ENCODE measurements at regions not wholly inside any gene's neighbourhood (a gene's known extent, or its start where the extent isn't known, plus 50 kb on each side); places are given as distances from the start of the nearest gene placed in this dataset.

- Mint-ChIP-seq H3K4me1 (no peaks in the 10 kb centered on the region), H3K27me3 (no peaks in the 10 kb centered on the region), H3K9me3 (ENCODE audit: low read depth) (peaks cover 11% of the 10 kb centered on the region), H3K4me3 (no peak overlapping the region), H3K27ac (no peak overlapping the region), H3K36me3 (no peaks in the 10 kb centered on the region)
- CTCF ChIA-PET = no interaction called here
- DNase-seq (no peak), ATAC-seq (no peak)
Observed at GRCh38 chr21:21750124-21750825, 752.1 kb downstream of the NCAM2 start.

GRCh38 chr21:21751286-21751685 lies 753.1 kb downstream of the NCAM2 start:
- no peaks in the 10 kb centered on the region for H3K4me1 Mint-ChIP-seq
- CTCF ChIA-PET = no interaction called here
- H3K36me3 Mint-ChIP-seq = no peaks in the 10 kb centered on the region
- DNase-seq = no peak
- peaks cover 9% of the 10 kb centered on the region for H3K9me3 Mint-ChIP-seq (ENCODE audit: low read depth)
- no peak overlapping the region for H3K27ac Mint-ChIP-seq
- H3K27me3 Mint-ChIP-seq = no peaks in the 10 kb centered on the region
- no peak overlapping the region for H3K4me3 Mint-ChIP-seq
- ATAC-seq = no peak

DNA sequence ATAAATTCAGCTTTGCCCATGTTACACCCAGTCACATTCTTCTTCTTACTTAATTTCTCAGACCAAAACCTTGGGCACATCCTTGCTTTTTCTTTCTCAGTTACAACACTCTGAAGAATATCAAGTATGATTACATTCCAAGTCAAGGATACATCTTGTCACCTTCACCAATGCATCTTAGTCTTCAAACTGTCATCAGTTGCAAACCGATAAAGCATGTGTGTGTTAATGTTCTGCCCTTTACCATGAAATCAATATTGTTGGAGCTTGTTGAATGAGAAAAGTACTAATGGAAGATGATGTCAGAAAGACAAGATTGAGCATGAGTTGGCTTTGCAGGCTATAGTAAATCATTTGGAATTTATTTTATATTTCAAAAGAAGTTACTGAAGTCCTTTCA lies 764.6 kb downstream of the NCAM2 start:
- ATAC-seq (no peak), DNase-seq (no peak)
- H3K9me3 Mint-ChIP-seq (ENCODE audit: low read depth) = no peaks in the 10 kb centered on the region
- CTCF ChIA-PET = no interaction called here
- H3K4me1 Mint-ChIP-seq = no peaks in the 10 kb centered on the region
- no peaks in the 10 kb centered on the region for H3K27me3 Mint-ChIP-seq
- H3K27ac Mint-ChIP-seq = no peak overlapping the region
- H3K4me3 Mint-ChIP-seq = no peak overlapping the region
- H3K36me3 Mint-ChIP-seq = no peaks in the 10 kb centered on the region

DNA sequence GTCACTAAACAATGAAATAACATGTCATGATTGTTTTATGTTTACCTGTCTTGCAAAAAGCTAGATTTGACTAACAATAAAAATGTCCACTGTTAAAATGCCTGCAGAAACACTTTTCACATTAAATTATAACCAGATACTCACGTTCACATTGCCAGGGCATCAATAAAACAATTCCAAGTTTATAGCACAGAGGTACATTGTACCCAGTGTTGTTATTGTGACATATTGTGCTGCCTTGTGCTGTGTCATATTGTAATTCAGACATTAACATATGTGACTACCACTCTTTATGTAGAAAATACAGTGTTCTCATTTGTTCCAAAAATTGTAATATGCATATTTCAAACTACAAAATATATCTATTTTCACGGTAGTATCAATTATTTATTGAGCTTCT lies 766.1 kb downstream of the NCAM2 start:
- H3K27ac Mint-ChIP-seq = no peak overlapping the region
- DNase-seq = no peak
- no peaks in the 10 kb centered on the region for H3K9me3 Mint-ChIP-seq (ENCODE audit: low read depth)
- ATAC-seq = no peak
- CTCF ChIA-PET = no interaction called here
- H3K36me3 Mint-ChIP-seq = no peaks in the 10 kb centered on the region
- no peaks in the 10 kb centered on the region for H3K4me1 Mint-ChIP-seq
- H3K4me3 Mint-ChIP-seq = no peak overlapping the region
- no peaks in the 10 kb centered on the region for H3K27me3 Mint-ChIP-seq

DNA sequence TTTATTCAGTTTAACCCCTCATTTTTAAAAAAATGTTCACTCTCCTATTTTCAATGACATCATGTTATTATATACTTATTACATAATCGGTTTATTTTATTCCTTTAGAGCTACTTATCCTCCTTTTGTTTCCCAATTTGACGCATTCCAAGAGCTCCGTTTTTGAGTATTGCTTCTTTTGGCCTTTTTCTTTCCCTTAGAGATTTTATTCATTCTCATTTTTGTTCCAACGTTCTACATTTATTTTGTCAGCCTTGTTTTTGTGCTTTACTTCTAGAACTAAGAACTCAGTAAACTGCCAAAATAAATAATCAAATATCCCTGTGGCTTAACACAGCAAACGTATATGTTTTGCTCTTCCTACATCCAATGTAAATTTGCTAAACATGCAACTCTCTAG lies 769.1 kb downstream of the NCAM2 start:
- no peak overlapping the region for H3K27ac Mint-ChIP-seq
- no peak overlapping the region for H3K4me3 Mint-ChIP-seq

GRCh38 chr21:21788591-21788990 lies 790.4 kb downstream of the NCAM2 start:
- CTCF ChIA-PET = no interaction called here
- Mint-ChIP-seq H3K4me1 (no peaks in the 10 kb centered on the region), H3K4me3 (no peak overlapping the region), H3K27me3 (no peaks in the 10 kb centered on the region), H3K27ac (no peak overlapping the region), H3K36me3 (no peaks in the 10 kb centered on the region), H3K9me3 (ENCODE audit: low read depth) (peaks cover 11% of the 10 kb centered on the region)
- DNase-seq = no peak
- no peak for ATAC-seq

More for the DNA sequence above, 769.1 kb downstream of the NCAM2 start:
- H3K9me3 Mint-ChIP-seq (ENCODE audit: low read depth) = peaks cover 2% of the 10 kb centered on the region
- H3K36me3 Mint-ChIP-seq = no peaks in the 10 kb centered on the region
- CTCF ChIA-PET = no interaction called here
- no peaks in the 10 kb centered on the region for H3K27me3 Mint-ChIP-seq
- no peaks in the 10 kb centered on the region for H3K4me1 Mint-ChIP-seq
- DNase-seq = no peak
- no peak for ATAC-seq

- ATAC-seq (no peak), DNase-seq (no peak)
- Mint-ChIP-seq H3K27ac (no peak overlapping the region), H3K4me3 (no peak overlapping the region), H3K27me3 (no peaks in the 10 kb centered on the region), H3K36me3 (no peaks in the 10 kb centered on the region), H3K4me1 (no peaks in the 10 kb centered on the region), H3K9me3 (ENCODE audit: low read depth) (peaks cover 18% of the 10 kb centered on the region)
- CTCF ChIA-PET = no interaction called here
Observed at GRCh38 chr21:21801921-21802320, 803.7 kb downstream of the NCAM2 start.

DNA sequence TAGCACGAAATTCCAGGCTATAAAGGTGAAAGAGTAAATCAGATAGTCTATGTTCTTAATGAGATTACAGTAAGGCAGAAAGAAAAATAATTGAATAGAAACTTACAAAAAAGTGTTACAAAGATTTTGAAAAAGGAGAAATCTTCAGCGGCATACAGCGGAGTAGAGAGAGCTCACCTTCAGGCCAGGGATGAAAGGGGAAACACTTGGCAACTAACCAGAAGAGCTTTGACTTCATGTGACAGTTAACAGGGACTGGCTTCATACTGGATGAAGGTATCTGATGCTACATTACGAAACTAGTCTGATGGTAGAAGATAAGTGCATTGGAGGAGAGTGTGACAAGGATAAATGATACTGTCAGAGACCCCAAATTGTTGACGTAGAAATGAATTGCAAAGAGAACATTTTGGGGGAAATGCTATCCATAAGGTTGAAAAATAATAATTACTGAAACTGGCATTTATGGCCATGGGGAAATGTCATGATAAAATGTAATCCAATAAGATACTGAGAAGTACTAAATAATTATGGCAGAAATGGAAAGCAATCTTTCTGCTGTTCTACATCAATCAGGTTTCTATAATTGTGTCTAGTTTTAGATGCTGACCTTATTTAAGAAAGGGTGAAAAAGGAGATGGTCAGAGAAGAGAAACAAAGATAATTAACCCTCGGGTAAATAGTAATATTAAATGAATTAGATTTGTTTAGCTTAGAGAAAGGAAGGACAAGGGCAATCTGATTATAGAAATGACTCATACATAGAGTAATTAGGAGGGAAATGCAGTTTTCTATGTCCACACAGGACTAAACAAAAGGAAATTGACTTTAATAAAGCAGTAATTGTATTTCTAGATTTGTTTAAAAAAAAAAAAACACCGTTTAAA lies 808.7 kb downstream of the NCAM2 start:
- no peak overlapping the region for H3K27ac Mint-ChIP-seq
- no peaks in the 10 kb centered on the region for H3K36me3 Mint-ChIP-seq
- no peaks in the 10 kb centered on the region for H3K27me3 Mint-ChIP-seq
- no peak for DNase-seq
- CTCF ChIA-PET = no interaction called here
- H3K4me3 Mint-ChIP-seq = no peak overlapping the region
- no peak for ATAC-seq
- peaks cover 13% of the 10 kb centered on the region for H3K9me3 Mint-ChIP-seq (ENCODE audit: low read depth)
- no peaks in the 10 kb centered on the region for H3K4me1 Mint-ChIP-seq

DNA sequence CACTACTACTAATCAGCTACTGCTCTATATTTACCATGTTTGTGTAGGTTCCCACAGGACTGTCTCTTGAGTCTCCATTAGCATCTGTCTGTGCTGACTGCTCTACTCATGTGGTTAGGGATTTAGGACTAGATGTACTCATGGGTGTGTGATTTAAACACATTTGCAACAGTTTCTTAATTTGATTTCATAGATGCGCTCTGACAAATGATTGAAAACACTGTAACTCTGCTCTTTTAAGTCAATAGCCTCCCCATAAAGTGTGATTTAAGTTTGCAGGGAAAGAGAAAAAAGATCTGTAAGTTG lies 809.3 kb downstream of the NCAM2 start:
- Mint-ChIP-seq H3K27me3 (no peaks in the 10 kb centered on the region), H3K36me3 (no peaks in the 10 kb centered on the region), H3K4me1 (no peaks in the 10 kb centered on the region), H3K4me3 (no peak overlapping the region), H3K9me3 (ENCODE audit: low read depth) (peaks cover 13% of the 10 kb centered on the region), H3K27ac (no peak overlapping the region)
- ATAC-seq (no peak), DNase-seq (no peak)
- CTCF ChIA-PET = no interaction called here

DNA sequence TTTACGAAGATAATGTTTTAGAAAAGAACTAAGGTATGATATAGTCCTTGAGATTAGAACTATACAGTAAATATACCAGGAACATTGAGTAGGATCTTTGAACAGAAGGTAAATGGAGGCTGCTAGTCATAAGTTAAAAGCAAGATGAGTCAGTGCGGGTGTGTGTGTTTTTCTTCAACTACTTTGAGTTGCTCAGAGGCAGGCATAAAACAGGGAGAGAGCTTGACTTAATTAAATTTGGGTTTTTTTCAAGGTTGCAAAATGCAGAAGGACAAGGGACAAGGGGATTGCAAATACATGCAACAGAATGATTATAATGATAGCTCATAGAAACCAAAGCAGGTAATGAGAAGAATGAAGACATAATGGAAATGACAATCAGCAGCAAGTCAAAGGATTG lies 815.1 kb downstream of the NCAM2 start:
- no peak for DNase-seq
- H3K36me3 Mint-ChIP-seq = no peaks in the 10 kb centered on the region
- H3K4me3 Mint-ChIP-seq = no peak overlapping the region
- no peaks in the 10 kb centered on the region for H3K4me1 Mint-ChIP-seq
- H3K27me3 Mint-ChIP-seq = no peaks in the 10 kb centered on the region
- no peak for ATAC-seq
- peaks cover 8% of the 10 kb centered on the region for H3K9me3 Mint-ChIP-seq (ENCODE audit: low read depth)
- H3K27ac Mint-ChIP-seq = no peak overlapping the region
- CTCF ChIA-PET = no interaction called here

DNA sequence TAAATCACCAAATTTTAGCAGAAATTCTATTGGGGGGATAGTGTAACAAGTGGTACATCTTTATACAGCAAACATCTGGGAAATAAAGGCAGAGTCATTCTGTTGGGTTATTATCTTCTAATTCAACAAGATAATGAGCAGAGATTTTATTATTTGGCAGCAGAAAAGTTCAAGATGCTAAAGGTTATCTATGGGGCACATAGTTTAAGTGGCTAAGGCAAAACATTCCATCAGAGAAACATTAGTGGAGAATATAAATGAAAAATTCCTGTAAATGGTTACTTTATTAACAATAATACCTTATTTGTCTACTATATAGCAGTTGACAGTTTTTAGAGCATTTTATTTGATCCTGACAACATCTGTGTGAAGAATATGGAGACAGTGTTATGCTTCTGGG lies 815.7 kb downstream of the NCAM2 start:
- H3K4me3 Mint-ChIP-seq = no peak overlapping the region
- CTCF ChIA-PET = no interaction called here
- DNase-seq (no peak), ATAC-seq (no peak)
- H3K27me3 Mint-ChIP-seq = no peaks in the 10 kb centered on the region
- H3K4me1 Mint-ChIP-seq = no peaks in the 10 kb centered on the region
- no peaks in the 10 kb centered on the region for H3K36me3 Mint-ChIP-seq
- peaks cover 8% of the 10 kb centered on the region for H3K9me3 Mint-ChIP-seq (ENCODE audit: low read depth)
- no peak overlapping the region for H3K27ac Mint-ChIP-seq

GRCh38 chr21:21816778-21817177 lies 818.6 kb downstream of the NCAM2 start:
- no peak for ATAC-seq
- Mint-ChIP-seq H3K27ac (no peak overlapping the region), H3K9me3 (ENCODE audit: low read depth) (peaks cover 19% of the 10 kb centered on the region), H3K36me3 (no peaks in the 10 kb centered on the region), H3K4me3 (no peak overlapping the region), H3K4me1 (no peaks in the 10 kb centered on the region), H3K27me3 (no peaks in the 10 kb centered on the region)
- CTCF ChIA-PET = no interaction called here
- no peak for DNase-seq

- Mint-ChIP-seq H3K4me1 (no peaks in the 10 kb centered on the region), H3K27ac (no peak overlapping the region), H3K9me3 (ENCODE audit: low read depth) (peaks cover 13% of the 10 kb centered on the region), H3K4me3 (no peak overlapping the region), H3K36me3 (no peaks in the 10 kb centered on the region), H3K27me3 (no peaks in the 10 kb centered on the region)
- CTCF ChIA-PET = no interaction called here
- DNase-seq (no peak), ATAC-seq (no peak)
Observed at GRCh38 chr21:21818898-21819297, 820.7 kb downstream of the NCAM2 start.

GRCh38 chr21:21828130-21828529 lies 829.9 kb downstream of the NCAM2 start:
- ATAC-seq = no peak
- no peak overlapping the region for H3K27ac Mint-ChIP-seq
- no peak overlapping the region for H3K4me3 Mint-ChIP-seq
- H3K4me1 Mint-ChIP-seq = no peaks in the 10 kb centered on the region
- no peak for DNase-seq
- no peaks in the 10 kb centered on the region for H3K27me3 Mint-ChIP-seq
- H3K9me3 Mint-ChIP-seq (ENCODE audit: low read depth) = peaks cover 12% of the 10 kb centered on the region
- H3K36me3 Mint-ChIP-seq = no peaks in the 10 kb centered on the region
- CTCF ChIA-PET = no interaction called here

Data from activated CD8-positive, alpha-beta memory T cell treated with anti-CD3 and anti-CD28 coated beads, Interleukin-2, amount 10 ng/mL, durations not matched to agents 7 days and 5 days (primary cell).